ENCODE measurements at regions not wholly inside any gene's neighbourhood (a gene's known extent, or its start where the extent isn't known, plus 50 kb on each side); places are given as distances from the start of the nearest gene placed in this dataset.

DNA sequence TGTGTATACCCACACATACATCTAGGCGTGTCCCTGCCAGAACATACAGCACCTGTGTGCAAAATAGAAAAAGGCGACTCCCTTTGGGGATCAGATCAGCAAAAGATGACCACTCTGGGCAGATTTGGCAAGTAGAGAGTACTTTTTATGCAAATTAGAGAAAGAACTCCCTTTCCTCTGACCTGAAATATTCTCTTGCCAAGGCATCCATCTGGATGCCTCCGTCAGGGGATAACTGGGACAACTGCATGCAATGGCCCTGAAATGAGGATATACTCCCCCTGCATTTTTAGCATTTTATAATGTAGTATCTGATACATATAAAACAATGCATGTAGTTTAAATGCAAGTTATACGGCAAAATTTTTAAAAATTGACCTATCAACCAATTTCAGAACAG lies 247.7 kb downstream of the ICOS start:
- FAIRE-seq: no peak

DNA sequence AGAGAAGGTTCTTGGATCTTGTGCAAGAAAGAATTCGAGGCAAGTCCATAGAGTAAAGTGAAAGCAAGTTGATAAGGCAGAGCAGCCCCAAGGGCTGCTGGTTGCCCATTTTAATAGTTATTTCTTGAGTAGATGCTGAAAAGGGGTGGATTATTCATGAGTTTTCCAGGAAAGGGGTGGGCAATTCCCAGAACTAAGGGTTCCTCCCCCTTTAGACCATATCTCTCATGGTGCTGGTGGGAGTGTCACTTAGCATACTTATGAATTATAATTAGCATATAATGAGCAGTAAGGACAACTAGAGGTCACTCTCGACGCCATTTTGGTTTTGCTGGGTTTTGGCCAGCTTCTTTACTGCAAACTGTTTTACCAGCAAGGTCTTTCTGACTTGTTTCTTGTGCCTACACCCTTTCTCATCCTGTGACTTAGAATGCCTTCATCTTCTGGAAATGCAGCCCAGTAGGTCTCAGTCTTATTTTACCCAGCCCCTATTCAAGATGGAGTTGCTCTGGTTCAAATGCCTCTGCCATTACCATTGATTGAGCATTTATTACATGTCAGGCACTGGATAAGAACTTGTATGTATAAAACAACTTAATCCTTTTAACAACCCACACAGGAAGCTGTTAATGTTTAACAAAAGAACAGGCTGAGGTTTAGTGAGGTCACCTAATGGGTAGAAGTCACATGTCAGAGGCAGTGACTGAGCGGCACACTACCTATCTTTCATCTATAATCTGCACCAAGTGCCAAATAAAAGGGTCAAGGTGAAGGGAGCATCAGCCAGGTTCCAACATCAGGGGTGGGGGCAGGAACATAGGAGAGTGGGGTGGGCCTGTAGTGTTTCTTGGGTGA lies 250.9 kb downstream of the ICOS start:
- no peak for FAIRE-seq

DNA sequence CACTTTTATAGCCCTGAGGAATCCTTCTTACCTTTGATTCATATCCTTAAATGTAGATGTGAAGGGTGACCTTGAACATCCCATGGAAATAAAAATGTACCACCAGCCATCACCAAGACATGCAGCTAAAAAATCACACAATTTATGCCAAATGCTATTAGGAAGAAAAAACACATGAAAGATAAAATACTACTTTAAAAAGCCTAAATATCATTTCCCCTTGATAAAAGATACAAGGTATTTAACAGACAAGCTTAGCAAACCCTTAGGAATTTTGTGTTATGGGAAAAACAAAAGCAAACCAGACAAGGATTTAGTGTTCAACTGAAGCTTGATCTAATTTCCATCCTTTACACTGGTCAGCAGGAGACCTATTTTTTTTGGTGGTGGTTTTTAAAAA lies 255.0 kb downstream of the ICOS start:
- no peak for FAIRE-seq

DNA sequence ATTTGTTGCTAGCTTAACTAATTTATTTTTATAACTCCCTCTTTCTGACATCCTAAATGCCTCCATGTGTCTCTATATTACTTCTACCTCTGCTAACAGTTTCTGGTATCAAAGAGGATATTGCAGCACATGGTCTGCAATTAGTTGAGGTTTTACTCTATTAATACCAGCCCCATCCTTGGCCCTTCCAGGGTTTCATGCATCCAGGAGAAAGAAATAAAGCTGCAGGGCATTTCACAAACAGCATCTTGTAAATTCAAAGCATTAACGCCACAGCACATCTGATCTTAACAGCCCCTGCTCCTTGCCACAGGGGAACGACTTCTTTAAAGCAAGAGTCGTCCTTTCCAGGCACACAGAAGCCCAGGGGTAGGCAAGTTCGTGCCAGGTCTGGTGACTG lies 258.9 kb downstream of the ICOS start:
- FAIRE-seq: no peak

DNA sequence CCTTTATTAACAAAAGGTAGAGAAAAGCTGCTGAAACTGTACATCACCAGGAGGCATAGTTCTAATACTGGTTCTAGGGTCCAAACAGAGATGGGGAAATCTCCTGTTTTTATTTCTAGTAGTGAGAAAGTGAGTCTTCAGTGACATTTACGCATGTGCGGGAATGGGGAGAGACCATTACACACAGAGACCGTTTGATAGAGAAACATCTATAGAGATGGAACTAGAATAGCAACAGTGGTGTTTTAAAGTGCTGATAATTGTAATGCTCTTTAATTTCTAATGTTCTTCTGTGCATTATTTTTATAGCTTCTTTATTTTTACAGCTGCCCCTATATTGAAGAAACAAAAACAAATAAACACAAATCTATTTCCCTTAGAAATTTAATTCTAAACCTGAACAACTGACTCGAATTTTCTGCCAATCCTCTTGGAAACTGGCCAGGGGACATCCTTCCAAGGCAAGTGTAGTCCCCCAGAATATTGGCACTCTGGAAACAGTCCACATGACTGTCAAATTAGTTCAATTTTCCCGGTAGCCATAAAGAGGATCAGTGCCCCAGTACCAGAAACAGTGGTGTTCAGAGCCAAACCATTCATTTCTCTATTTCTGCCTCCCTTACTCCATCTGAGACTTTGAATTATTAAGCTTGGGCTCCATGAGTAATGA lies 260.9 kb downstream of the ICOS start:
- no peak for FAIRE-seq

DNA sequence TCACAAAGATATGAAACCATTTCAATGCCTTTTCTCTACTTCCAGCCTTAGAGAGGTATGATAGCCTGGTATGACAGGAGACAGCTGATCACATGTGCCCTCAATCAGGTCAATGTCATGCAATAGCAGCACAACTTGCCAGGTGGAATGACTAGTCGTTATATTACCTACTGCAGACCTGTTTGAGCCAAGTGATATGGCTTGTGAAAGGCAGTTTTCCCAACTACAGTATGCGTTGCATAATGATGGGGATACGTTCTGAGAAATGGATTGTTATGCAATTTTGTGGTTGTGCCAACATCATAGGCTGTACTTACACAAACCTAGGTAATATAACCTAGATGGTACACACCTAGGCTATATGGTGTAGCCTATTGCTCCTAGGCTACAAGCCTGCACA lies 262.8 kb downstream of the ICOS start:
- FAIRE-seq: no peak

DNA sequence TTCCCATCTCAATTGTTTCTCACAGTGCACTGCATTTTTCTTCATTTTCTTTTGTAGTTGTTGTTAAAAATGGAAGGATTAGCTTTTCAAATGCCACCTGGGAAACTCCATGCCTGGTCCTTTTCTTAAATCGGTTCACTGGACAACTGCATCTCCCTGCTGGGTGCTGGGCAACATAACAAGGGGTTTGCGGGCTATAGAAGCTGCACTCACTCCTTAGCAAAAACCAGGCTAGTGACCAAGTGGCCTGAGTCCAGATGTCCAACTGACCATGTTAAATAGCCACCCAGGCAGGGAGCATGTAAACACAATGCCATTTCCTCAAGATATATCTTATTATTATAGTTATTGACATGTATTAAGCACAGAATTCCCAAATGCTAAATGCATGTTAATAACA lies 264.9 kb downstream of the ICOS start:
- no peak for FAIRE-seq

DNA sequence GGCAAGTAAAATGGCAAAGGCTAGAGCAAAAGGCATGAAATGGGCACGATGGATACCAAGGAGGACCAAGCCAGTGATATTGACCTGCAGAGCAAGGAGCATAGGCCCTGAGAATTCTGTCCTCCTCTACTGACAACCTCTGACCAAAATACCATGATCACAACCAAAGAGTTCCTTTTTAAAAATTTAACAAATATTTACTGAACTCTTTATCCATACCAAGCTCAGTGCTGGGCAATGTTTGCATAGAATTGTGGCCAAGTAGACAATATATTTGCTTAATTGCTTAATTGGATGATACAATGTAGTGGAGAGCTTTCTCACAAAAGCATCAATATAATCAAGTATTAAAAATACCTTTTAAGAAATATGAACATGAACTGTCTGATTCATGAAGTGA lies 265.7 kb downstream of the ICOS start:
- no peak for FAIRE-seq

DNA sequence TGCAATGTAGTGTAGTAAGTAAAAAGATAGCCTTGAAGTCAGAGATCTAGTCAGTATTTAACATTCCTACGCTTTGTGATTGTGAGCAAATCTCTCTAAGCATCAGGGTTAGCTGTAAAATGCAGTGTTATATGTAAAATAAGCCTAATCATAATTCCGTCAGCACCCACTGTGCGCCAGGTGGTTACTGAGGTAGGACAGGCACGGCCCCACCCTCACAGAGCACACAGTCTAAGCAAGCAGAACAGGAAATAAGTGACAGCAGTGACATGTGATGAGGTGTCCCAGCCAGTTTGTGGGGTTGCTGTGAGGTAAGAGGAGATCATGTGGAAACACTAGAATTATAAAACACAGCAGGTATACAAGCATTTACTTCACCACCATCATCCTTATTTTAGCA lies 267.1 kb downstream of the ICOS start:
- FAIRE-seq: no peak

DNA sequence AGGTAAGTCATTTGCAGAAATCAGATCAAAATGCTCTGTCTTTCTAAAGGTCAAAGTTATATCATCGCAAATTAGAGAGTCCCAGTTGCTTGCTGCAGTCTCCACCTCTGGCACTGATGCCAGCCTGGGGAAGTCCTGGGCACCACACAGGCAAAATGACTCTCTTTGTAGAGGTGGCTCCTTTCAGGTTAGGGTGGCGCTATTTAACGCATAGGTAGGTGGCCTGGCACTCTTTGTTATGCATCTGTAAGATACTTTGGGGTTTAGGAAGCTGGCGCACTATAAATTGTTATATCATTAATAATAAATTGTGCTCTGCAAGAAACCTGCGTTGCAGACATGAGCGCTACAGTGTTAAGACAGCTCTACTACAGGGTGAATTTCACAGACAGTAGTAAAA lies 268.5 kb downstream of the ICOS start:
- no peak for FAIRE-seq

DNA sequence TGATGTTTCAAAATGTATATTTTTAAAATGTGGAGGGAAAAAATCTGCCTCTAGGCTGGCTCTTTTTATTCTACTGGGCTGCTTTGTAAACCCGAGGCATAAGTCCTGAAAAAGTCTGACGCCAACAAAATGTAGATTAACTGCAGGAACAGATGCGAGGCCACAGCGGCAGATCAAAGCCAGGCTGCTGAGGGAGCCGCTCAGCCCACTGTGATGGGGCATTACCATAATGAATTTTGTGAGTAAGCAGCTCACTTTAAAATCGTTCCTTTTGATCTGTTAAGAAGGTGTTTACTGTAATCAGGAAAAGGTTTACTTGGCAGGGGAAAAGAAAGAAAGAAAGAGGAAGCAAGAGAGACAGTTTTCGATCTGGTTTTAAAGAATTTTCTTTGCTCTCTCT lies 269.0 kb downstream of the ICOS start:
- FAIRE-seq: no peak

DNA sequence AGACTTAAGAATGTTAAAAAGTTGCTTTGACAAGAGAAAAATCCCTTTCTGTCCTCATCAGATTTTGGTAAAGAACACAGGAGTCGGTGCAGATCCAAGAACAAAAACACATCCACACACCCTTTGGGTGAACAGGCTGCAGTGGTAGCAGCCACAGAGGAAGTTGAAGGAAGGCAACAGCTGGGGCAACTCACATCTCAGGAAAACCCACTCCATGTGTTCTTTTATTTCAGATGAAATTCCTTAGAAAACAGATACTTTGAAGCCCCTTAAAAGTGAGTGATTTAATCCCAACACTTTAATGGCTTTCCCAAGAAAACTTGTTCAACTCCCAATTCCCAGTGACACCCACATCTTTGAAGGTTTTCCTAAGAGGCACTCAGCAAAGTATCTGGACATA lies 271.3 kb downstream of the ICOS start:
- no peak for FAIRE-seq

DNA sequence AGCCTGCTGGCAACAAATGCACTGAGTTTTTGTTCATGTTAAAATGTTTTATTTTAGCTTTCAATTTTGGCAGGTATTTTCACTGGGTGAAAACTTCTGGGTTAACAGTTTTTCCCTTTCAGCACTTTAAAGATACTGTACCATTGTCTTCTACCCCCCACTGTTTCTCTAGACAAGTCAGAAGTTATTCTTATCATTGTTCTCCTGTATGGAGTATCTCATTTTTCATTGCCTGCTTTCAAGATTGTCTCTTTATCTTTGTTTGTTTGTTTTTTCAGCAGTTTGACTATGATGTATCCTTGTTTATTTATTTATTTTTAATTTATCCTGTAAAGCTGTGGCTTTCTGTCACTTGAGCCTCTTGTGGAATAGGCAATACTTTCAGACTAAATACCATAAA lies 277.0 kb downstream of the ICOS start:
- FAIRE-seq: no peak

DNA sequence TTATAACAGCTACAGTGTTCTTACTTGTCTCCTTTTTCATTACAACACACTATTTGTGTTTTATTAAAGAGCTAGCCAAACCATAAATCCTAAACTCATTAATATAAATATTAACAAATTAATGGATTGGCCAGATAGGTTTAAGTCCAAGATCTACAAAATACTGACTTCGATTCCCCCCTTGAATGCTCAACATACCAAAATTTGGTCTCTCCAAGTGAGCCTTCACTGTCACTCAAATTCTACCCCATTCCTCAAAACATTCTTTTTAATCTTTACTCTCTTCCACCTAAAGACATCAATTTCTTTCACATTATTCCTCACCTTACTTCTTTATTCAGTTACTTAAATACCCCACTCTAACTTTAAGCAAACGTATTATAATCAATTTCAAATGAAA lies 281.5 kb downstream of the ICOS start:
- FAIRE-seq: no peak

DNA sequence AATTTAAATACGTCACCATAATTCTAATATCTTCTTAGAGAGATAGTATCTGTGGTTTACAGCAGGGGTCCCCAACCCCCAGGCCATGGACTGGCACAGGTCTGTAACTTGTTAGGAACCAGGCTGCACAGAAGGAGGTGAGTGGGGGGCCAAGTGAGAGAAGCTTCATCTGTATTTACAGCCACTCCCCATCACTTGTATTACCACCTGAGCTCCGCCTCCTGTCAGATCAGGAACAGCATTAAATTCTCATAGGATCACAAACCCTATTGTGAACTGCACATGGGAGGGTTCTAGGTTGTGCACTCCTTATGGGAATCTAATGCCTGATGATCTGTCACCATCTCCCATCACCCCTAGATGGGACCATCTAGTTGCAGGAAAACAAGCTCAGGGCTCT lies 282.6 kb downstream of the ICOS start:
- no peak for FAIRE-seq

DNA sequence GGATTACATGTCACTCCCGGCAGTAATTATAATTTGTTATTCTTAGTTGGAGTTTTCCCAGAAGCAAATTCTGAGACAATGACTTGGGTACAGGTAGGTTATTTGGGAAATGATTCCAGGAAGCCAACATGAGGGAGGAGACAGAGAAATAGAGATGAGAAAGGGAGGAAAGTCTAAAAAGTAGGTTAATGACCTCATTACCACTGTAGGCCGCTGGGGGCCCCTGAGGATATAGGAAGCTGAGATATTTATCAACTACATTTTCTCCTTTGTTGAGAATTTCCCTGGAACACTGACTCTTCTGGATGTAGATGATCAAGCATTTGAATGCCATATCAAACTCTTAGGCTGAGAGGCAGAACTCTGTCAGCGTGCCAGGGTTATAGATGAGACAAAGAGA lies 284.3 kb downstream of the ICOS start:
- FAIRE-seq: no peak

DNA sequence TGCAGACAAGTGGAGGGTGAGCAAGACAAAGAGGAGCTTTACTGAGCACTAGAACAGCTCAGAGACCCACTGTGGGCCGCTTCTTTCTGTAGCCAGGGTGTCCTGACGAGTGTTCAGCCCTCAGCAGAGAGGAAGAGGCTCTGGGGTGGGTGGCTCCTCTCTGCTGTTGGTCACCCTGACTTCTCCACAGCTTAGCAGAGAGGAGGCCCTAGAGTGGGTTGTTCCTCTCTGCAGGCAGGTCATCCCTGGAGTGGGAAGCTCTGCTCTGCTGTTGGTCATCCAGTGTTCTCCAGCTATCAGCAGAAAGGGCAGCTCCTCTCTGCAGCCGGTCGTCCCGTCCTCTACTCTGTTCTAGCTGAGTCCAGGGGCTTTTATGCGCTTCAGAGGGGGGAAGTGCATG lies 286.5 kb downstream of the ICOS start:
- FAIRE-seq: no peak

DNA sequence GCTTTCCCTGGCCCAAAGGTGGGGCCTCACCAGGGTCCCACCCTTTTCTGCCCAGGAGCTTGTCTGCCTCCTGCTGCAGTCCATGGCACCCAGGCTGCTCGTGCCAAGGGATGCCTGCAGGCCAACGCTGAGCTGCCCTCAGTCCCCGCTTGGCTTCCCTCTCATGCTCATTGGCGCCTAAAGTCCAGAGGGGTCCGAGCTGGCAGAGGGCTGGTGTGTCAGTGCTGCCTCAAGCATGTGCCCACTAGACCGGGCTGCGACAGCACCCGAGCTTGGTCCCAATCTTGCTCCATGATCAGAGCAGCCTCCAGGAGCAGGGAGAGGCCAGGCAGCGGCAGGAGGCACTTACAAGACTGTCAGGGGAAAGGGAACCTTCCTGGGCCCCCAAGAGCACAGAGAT lies 287.0 kb downstream of the ICOS start:
- no peak for FAIRE-seq

DNA sequence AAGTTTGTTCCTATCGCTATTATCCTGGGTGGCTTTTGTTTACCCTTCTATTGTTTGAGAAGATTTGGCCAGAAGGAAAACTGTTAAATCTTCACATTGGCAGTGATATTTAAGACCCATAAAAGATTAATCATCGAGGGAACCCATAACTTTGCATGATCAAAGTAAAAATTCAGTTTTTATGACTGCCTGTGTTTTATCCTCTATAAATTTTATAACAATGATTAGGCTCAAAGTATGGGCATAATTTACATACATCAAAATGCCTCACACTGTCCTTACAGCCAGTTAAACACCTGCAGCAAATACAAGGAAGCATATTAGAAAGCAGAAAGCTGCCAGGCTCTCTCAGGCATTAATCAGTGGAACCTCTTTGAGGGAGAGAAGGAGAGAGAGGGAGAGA lies 289.1 kb downstream of the ICOS start:
- no peak for FAIRE-seq

DNA sequence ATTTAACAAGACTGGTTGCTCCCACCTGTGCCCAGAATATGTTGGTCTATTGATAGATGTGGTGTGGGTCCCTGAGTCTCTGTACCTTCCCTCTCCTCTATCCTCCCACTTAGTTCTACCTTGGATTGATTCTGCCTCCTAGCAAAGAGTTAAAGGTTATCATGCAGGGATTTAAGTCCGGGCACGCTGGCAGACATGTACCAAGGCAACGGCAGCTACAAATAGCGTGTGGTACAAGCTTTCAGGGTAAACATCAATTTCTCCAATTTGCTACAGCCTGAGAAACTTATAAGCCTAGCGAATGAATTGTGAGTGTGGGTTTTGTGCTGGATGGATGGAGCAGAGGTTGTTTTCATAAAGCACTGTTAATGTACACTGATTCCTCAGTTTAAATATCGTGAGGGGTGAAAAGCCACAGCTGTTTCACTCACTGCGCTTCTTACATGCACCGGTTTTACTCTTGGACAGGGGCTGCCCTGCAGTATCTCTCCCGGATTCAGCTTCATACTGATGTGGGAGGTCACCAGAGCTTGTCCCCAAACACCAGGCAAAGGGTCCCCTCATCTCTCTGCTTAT lies 289.8 kb downstream of the ICOS start:
- no peak for FAIRE-seq

DNA sequence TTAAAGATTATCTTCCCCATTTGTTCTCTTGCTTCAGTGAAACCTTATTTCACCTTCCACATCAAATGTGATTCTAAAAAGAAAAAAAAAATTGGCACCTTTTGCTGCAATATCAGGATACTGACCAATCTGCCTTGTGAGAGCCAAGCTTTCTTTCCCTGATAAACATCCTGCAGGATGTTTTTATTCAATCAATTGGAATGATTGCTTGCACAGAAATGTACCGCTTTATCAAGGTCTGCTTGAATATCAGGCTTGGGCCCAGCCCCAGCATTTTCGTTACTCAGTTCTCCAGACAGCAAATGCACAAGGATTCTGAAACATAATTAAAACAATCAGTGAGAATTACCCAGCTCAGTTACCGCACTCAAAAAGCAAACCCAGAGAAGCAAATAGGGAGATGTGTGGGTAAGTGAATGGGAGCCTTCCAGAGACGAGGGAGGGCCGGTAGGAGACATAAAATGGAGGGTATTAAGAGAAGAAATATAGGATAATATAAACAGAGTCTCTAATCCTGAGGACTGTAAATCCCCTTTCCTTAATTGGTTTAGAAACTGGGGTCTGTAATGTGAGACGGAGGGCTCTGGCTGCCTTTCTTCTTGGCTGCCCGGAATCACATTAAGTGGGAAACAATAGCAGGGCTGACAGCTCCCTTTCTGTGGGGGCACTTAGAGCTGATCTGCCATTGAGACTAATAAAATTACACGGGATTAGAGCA lies 291.8 kb downstream of the ICOS start:
- no peak for FAIRE-seq

DNA sequence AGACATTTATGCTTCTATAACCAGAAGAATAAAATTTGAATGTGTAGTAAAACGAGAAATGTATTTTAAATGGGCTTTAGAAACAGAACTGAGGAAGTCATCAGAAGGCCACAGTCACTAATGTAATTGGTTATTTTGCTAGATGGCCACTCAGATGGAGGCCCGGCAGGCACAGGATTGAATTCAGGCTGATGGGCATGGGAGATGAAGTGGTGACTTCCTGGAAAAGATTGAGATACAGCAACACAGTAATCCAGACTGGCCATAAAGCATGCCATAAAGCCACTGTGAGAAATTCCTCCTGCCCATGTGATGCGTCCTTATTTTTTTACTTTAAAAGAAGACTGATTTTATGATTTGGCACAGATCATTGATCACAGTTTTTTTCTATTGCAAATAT lies 297.7 kb downstream of the ICOS start:
- no peak for FAIRE-seq

DNA sequence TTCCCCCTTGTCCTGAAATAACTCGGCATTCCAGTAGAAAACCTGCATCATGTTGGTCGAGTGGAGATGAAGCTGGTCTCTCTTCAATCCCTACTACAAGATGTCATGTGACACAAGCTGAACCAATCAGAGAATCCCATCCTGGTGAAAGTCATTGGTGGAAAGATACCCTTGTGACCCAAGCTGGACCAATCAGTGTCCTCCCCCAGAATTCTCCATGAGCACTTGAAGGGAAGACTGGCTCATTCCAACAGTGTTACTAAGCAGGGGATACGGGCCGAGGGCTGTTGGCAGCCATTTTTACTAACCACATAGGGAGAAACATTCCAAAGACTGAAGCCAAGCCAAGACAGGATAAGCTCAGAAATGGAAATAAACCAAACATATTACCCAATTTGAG lies 298.3 kb downstream of the ICOS start:
- FAIRE-seq: no peak

DNA sequence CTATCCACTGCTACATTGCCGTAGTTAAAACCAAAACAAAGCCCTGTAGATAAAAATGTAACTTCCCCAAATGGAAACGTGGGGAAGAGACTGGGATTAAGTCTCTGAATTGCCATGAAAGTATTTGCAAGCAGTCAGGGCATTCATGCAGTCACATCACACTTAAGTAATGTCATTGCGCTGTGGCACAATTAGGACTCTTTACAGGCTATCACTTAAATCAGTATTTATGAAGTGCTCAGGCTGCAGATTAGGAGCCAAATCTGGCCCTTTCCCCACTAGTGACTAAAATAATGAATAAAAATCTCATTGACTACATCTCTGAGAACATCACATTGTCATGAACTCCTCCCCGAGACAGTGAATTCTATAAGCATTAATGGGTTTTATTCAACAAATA lies 300.9 kb downstream of the ICOS start:
- no peak for FAIRE-seq

Measured in A204.1 (cell line).